ENCODE measurements at regions not wholly inside any gene's neighbourhood (a gene's known extent, or its start where the extent isn't known, plus 50 kb on each side); places are given as distances from the start of the nearest gene placed in this dataset.
A peak's percentile ranks its signal among the peaks of the same experiment; 100 is the strongest.
"Not testable (repeated sequence)": the region's sequence is repeated elsewhere in the genome, so short reads cannot be mapped to it uniquely, and the experiment has no call there.

DNA sequence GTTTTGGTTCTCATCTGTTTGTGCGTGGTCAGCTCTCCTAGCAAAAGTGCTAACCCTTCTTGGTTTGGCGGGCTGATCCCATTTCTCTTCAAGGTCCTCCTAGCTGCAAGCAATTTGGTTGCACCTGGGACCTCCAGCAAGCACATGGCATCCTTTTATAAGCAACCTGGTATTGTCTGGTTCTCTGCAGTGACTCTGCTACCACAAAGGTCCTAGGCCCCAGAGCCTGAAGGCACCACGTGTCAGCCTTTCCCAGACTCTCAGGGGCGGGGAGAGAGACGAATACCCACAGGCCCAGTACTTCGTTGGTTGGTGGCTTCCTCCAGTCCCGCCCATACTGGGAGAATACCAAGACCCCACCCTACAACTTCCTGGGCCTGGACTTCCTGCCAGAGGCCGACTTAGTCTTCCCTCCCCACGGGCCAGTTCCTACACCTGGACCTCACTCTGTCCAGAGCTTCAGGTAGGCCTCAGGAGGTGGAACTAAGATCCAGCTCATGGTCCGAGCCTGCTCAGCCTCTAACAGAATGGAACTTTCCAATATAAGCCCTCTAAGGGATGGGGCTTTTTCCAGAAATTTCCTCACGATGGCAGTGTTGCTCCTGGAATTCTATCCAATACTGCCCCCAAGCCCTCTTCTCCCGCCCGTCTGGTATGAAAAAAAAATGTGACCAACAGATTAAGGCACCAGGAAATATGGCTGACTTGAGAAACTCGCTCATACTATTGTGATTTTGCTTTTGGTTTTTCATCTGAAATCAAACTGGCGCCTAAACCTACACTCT, 192.5 kb upstream of the STK26 start:
- DNase-seq: peak; percentile 96

DNA sequence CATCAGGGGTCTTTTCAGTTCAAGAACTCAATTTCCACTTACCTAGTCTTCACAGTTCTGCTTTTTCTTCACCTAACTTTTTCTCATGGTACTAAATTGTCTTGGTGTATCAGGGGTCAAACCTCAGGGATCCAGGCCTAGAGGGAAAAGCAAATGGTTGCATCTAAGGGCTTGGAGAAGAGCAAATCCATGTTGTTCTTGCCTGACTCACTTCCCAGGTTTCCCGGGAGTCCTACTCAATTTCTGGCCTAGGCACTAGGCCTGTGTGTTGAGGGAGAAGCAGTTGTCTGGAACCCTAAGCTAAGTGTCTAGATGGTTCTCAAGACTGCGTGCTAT, 191.9 kb upstream of the STK26 start:
- no peak for DNase-seq

DNA sequence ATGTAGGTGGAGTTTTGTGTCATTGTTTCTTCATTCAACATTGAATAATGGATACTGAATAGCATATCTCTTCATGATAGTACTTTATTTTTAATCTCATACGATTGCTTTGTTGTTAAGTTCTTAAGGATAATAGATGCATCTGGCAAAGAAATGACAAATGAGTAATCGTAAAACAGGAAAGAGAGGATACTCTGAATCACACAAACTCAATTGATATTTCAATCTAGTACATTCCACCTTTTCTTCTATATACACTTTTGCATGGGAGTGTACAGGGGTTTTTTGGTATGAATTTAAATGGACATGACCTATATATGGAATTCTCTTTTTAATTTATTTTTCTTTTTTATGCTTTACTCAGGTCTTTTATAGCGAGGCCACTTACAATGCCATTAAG, 186.9 kb upstream of the STK26 start:
- DNase-seq: no peak

DNA sequence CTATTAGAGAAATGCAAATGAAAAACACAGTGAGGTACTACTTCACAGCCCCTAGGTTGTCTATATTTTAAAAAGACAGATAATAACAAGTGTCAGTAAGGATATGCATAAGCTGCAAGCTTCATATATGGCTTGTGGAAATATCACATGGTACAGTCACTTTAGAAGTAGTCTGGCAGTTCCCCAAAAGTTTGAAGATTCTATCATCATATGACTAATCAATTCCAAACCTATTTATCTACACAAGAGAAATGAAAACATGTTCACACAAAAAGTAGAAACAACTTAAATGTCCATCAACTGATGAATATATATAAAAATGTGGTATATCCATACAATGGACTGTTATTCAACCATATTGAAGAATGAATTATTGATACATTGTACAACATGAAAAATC, 185.8 kb upstream of the STK26 start:
- DNase-seq: peak; percentile 28

DNA sequence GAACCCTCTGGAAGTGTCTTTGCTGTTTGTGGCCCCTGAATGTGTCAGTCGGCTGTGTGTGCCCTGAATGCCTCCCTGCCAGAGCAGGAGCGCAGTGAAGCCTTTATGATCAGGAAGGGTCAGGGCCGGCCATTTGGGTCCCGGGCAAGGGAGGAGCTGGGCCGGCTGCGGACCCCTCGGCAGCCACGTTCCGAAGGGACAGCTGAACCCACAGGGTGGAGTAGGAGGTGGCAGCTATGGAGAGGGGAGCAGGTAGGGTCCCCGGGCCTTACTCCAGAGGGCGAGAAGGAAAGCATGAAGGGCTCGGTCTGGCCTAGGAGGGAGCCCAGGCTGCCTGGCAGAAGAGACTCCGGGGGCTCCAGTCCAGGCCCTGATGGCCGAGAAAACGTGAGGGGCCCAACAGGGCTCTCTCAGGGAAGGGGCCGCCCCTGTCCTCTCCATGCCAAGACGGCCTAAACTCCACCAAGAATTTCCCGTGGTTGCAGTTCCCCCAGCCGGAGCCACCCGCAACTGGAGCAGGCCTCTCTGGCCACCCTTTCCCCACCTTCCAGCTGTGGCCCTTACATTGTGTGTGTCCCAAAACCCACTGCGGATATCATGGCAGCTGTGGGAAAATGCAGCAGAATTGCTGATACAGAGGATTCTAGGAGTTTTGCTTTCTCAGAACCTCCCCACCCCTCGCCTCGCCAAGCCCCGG, 182.2 kb upstream of the STK26 start:
- no peak for DNase-seq

DNA sequence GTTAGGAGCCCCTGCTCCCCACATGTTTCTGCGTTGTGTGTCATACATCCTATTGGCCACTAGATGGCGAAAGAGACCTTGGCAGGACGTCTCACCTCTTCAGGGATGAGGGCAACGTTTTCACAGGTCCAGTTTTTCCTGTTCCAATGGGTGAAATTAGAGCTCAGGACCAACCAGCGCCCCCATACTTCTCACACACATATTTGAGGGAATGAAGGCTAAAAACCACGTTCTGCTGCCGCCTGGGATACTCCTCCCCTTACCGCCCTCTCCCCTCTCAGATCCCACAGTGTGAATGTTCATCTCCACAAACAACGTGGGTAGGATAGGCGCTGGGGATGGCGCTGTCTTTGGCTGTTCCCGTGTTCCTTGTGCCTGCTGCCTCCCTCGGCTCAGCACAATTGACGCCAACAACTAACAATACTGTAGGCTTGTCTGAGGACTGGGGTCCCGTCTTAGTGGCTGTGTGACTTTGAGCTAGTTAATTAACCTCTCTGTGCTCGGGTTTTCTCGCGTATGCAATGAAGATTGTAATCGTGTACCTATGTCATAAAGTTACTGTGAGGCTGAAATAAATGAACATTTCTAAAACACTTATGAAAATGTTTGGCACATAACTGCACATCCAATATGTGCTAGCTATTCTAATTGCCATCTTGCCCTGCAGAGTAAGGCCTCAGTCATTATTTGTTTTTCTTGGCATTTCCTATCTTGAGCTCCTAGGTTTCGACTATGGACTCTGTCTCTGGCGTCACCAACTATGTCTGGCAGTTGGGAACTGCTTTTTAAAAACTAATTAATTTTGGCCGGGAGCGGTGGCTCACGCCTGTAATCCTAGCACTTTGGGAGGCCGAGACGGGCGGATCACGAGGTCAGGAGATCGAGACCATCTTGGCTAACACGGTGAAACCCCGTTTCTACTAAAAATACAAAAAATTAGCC, 181.3 kb upstream of the STK26 start:
- peak; percentile 77 for DNase-seq

DNA sequence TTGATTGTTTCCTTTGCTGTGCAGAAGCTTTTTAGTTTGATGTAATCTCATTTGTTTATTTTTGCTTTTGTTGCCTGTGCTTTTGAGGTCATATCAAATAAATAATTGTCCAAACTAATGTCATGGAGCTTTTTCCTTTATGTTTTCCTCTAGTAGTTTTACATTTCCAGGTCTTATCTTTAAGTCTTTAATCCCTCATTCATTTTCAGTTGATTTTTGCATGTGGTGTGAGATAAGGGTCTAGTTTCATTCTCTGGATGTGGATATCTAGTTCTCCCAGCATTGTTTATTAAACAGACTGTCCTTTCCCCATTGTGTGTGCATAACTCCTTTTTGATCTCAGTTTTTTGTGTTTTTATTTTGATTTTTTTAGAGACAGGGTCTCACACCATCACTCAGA, 179.1 kb upstream of the STK26 start:
- DNase-seq: peak; percentile 9

DNA sequence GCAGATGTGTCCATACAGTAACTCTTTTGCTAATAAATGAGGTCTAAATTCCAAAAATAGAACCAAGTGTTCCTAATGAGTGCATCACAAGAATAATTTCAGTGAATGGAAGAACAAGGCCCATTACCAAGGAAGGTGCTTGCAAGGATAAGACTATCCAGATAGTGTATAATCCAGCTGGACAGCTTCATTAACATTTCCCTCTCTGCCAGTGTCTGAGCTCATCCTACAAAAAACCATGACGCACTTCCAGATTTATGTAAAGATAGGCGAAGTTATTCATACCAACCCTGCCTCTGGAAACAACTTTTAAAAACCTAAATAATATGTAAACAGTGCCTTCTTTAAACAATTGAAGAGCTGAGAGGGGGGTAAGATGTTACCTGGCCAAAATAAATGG, 177.9 kb upstream of the STK26 start:
- DNase-seq: no peak

DNA sequence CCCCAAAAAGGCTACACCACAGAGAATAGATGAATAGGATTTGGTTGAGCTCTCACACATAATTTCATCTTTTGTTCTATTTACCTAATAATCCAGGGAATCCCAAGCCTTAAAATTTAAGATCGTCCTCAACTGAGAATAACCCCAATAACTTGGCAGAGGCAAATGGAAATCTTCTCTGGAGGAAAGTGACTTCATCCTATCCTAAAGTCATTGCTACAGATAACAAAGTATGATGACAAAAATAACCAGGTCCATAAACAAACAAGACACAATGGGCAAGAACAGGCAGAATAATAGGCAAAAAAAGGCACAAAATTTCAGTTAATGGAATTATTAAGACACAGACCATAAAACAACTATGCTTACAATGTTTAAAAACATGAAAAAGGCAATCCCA, 177.3 kb upstream of the STK26 start:
- no peak for DNase-seq

DNA sequence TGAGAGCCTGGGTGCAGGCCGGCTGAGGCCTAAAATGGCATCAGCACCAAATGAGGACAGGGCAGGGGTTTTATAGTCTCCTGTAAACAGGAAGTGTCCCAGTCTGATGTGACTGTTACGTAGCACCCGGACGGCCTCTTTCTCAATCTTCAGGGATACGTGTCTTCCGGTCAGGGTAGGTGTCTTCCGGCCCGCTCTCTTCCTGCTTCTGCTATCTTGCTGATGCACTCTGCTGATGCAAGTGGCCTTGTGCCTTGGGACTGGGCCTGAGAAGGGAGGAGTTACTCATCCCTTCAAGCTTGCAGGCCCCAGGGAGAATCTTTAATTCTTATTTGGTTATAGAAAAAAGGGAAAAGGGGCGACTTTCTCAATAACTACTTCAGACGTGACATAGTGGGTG, 172.1 kb upstream of the STK26 start:
- DNase-seq: peak; percentile 7

DNA sequence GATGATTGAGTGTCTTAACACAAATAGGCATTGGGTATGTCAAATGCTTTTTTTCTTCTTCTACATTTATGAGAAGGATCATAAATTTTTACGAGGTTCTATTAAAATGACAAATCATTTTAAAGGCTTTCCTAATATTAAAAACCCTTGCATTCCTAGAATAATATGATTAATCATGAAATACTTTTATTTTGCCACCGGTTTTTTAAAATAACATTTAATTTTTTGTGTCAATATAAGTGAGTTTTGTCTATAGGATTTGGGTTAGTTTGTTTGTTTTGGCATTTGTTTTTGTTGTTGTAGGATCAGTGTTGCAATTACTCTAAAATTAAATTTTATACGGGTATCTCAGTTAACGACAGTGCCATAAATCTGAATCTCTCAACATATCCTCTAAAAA, 169.7 kb upstream of the STK26 start:
- no peak for DNase-seq

DNA sequence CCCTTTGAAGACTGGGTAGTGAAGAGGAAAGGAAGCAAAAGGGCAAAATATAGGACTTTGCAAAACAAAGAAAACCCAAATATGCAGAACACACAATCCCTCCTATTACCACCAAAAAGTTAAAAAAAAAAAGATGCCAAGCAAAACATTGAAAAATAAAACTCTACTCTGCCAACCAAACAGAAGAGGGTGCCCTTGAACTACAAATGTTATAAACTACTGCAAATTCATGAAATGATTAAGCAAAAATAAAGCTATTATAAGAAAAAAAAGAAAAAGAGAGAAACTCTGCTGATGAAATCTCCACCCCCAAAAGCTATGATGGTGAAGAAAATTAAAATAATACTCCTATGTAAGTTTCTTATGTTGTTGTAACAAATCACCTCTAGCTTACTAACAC, 168.5 kb upstream of the STK26 start:
- peak; percentile 76 for DNase-seq

DNA sequence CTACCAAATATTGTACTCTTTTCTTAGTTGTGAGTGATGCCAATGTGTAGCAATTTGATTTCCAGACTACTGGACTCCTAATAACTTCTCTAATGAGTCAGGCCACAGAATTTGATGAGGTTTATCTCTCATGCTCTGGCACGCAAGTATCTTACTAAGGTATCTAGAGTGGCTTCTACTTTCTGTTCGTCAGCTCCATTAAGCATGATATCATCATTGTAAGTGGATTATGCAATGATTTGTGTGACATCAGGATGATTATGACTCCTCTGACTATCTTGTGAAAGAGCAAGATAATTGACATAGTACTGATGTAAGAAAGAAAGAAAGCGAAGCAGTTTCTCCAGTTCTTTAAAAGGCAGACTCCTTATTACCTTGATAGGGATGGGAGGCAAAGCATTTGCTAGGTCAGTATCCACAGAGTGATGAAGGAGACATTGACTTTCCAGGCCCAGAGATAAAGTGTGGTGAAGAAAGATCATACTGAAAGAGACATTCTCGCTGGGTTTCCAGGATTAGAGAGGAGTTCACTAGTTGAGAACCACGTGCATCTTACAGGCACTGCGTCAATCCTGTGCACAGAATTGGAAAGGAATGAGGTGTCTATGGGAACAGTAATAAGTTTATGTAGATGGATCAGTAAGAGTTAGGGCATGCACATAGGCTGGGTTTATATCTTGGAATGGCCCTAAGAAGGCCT, 161.9 kb upstream of the STK26 start:
- peak; percentile 8 for DNase-seq

DNA sequence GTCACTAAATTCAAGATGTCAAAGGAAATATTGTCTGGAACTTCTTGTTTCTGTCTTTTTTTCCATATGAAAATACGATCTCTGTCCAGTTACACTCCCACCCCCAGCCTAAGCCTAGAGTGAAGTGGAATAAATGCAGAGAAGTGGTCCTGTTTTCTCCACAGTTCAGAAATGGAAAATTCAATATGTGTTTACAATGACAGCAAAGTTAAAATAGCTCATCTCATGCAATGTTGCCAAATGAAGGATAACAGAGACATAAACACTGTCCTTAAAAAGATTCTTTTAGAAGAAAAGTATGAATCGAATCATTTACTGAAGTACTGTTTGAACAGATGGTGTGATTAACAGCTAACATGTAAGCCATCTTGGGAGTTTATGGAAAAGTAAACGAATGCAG, 160.8 kb upstream of the STK26 start:
- no peak for DNase-seq

DNA sequence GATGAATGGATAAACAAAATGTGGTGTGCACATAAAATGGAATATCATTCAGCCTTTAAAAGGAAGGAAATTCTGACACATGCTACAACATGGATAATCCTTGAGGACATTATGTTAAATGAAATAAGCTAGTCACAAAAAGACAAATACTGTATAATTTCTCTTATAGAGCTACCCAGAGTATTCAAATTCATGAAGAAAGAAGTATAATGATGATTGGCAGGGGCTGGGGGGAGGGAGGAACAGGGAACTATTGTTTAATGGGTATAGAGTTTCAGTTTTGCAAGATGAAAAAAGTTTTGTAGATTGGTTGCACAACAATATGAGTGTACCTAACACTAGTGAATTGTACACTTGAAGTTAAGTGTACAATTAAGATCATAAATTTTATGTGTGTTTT, 153.9 kb upstream of the STK26 start:
- DNase-seq: no peak

DNA sequence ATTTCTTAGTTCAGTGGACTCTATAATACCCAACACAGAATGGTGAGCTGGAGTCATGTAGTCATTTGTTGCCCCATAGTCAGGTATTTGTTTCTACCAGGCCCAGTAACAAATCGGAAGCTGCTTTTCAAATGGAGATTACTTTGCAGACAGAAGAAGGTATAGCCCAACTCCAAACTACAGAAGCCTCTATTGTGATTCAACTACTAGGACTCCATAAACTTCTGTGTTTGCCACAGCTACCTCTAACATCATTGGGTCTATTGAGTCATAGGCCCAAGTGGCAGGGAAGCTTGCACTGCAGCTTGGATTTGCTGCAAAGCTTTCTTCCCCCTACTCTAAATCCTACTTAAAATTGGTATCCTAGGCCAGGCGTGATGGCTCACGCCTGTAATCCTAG, 148.8 kb upstream of the STK26 start:
- no peak for DNase-seq

DNA sequence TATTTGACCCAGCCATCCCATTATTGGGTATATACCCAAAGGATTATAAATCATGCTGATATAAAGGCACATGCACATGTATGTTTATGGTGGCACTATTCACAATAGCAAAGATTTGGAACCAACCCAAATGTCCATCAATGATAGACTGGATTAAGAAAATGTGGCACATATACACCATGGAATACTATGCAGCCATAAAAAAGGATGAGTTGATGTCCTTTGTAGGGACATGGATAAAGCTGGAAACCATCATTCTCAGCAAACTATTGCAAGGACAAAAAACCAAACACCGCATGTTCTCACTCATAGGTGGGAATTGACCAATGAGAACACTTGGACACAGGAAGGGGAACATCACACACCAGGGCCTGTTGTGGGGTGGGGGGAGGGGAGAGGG, 147.3 kb upstream of the STK26 start:
- DNase-seq: not testable (repeated sequence)

DNA sequence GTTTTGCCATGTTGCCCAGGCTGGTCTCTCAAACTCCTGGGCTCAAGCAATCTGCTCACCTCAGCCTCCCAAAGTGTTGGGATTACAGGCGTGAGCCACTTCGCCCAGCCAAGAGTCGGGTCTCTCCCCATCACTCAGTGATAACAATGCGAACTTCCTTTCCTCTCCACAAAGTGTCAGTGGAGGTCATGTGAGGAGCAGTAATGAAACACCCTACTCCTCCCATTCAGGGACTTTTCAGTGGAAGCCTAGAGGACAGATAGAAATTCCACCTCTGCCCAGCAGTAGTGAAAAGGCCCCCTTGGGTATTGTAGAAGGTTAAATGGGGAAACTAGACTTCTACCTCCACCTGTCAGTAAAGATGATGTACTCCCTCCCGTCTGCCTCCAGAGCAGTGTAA, 141.9 kb upstream of the STK26 start:
- peak; percentile 14 for DNase-seq

DNA sequence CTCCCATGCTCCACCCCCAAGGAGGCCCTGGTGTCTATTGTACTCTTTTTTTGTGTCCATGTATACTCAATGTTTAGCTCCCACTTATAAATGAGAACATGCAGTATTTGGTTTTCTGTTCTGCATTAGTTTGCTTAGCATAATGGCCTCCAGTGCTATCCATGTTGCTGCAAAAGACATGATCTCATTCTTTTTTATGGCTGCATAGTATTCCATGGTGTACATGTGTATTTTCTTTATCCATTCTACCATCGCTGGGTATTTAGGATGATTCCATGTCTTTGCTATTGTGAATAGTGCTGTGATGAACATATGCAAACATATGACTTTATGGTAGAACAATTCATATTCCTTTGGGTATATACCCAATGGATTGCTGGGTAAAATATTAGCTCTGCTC, 138.1 kb upstream of the STK26 start:
- DNase-seq: not testable (repeated sequence)

DNA sequence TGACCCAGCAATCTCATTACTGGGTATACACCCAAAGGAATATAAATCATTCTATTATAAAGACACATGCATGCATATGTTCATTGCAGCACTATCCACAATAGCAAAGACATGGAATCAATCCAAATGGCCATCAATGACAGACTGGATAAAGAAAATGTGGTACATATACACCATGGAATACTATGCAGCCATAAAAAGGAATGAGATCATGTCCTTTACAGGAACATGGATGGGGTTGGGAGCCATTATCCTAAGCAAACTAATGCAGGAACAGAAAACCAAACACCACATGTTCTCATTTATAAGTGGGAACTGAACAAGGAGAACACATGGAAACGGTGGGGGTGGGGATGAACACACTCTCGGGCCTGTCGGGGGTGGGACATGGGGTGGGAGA, 129.2 kb upstream of the STK26 start:
- DNase-seq: not testable (repeated sequence)

DNA sequence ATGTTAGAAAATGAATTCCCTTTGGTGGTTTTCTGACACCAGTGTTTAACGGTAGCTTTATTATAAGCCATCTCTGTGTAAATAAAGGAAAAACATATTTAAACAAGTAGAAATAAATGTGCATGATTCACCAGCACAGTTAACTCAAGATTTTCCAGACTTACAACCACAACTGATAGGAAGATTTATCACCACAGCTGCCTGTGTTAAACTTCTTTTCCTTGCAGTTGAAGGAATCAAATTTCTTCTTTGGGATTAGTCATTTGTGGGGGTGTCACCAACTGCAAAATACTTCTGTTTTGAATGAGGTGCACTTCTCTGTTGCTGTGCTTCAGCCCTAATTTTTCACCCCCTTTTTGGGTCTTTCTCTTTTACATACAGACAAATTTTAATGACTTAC, 128.1 kb upstream of the STK26 start:
- peak; percentile 29 for DNase-seq

DNA sequence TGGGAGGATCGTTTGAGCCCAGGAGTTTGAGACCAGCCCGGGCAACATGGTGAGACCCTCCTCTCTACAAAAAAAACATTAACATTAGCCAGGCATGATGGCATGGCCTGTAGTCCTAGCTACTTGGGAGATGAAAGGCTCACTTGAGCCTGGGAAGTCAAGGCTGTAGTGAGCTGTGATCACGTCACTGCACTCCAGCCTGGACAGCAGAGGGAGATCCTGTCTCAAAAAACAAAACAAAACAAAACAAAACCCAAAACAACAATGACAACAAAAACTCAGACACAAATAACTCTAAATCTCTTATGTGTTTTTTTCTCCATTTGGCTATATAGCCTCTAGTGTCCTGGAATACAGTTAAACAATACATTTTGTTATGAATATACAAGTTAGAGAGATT, 127.3 kb upstream of the STK26 start:
- no peak for DNase-seq

DNA sequence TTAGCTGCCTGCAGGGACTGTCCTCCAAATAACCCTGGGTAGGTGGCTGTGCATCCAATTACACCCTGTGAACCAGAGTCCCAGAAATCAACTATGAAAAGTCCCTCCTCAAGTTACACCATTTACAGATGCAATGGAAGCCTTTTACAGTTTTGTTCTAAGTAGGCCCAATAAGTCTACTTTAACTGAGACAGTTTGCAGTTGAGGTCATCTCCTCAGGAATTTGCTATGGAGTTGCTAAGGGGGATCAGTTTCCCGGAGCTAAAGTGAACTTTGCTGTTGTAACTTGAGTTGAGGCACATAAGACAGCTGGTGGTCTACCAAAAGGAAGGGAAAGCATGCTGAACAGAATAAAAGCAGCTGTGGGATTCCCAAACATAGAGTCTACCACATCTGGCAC, 121.6 kb upstream of the STK26 start:
- no peak for DNase-seq

Measured in hematopoietic multipotent progenitor cell treated with erythropoietin and hydrocortisone succinate and interleukin-3 and kit ligand, for 4 days (in vitro differentiated cells).